OCI-LY3 (cell line): ENCODE measurements at regions not wholly inside any gene's neighbourhood (a gene's known extent, or its start where the extent isn't known, plus 50 kb on each side); places are given as distances from the start of the nearest gene placed in this dataset.

ENCODE experiments used
- EZH2phosphoT487 ChIP-seq: fragments of 200-600 bp; shearing (Covaris generic); IDR thresholded peaks from 2 replicates; pipeline ENCODE4 v1.6.1; 2018; ENCODE audit warnings: antibody characterized with exemption, mixed run types, low read depth
- TF ChIP-seq, protein P1 (sequence below): fragments of 200-600, 300-600 bp; sonication (generic); IDR thresholded peaks from 2 replicates; pipeline ENCODE4 v1.5.1; 2014; ENCODE audit warnings: antibody characterized with exemption, low read length, low read depth

- TF ChIP-seq, protein P1, sequence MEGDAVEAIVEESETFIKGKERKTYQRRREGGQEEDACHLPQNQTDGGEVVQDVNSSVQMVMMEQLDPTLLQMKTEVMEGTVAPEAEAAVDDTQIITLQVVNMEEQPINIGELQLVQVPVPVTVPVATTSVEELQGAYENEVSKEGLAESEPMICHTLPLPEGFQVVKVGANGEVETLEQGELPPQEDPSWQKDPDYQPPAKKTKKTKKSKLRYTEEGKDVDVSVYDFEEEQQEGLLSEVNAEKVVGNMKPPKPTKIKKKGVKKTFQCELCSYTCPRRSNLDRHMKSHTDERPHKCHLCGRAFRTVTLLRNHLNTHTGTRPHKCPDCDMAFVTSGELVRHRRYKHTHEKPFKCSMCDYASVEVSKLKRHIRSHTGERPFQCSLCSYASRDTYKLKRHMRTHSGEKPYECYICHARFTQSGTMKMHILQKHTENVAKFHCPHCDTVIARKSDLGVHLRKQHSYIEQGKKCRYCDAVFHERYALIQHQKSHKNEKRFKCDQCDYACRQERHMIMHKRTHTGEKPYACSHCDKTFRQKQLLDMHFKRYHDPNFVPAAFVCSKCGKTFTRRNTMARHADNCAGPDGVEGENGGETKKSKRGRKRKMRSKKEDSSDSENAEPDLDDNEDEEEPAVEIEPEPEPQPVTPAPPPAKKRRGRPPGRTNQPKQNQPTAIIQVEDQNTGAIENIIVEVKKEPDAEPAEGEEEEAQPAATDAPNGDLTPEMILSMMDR = no peak
- TF ChIP-seq EZH2phosphoT487 = no peak
Measured at GRCh38 chr18:61605376-61606067, 272.3 kb downstream of the CDH20 start.
